GM19455 (cell line): ENCODE measurements at regions not wholly inside any gene's neighbourhood (a gene's known extent, or its start where the extent isn't known, plus 50 kb on each side); places are given as distances from the start of the nearest gene placed in this dataset.

Experiments
- ATAC-seq: cut with Tn5 transposase; IDR thresholded peaks from one replicate; pipeline ENCODE4 v1.9.1; 2021; ENCODE audit not compliant: unreplicated experiment

DNA sequence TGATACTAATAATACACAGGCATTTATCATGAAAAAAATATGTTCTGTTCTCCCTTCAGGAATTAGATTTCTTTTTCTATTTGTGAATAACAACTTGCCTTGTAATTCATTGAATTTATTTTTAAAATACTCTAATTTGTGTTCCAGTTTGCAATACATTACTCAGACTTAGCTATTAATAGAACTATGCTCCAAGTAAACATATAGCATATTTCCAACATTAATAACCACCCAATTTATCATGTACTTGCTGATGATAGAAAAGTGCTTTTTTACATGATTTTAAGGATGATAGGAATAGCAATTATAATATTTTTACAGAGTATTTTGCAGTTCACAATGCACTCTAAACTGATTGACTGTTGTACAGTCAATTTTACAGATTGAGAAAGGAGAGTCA is 338.8 kb upstream of the SEMA3D start:
- ATAC-seq = no peak

- ATAC-seq = no peak
Measured at GRCh38 chr7:85522070-85522469, 335.2 kb upstream of the SEMA3D start.

DNA sequence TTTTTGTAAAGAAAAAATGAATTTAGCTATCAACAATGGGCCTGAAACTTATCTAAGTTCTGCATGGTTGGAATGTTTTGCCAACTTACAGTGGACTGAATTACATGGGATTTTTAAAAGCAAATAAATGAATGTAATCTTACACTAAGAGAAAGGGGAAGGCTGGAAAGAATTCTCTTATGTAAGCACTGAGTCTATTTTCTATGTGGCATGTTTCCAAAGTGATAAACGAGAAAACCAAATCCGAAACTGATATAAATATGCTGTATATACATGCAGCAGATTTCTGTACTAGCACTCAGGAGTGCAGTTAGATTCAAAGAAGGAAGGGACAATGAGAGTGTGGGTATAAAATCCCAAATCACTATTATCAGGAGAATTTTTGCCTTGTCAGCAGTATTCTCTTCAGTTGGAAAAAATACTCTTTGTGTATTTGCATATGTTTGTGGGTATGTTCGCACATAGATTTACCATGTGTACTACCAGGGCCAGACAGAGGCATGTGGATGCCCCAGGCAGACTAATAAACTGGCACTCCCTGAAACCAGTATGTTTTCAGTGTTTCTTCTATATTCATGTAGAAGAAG is 334.3 kb upstream of the SEMA3D start:
- no peak for ATAC-seq

- ATAC-seq = no peak
Measured at GRCh38 chr7:85520175-85520574, 333.3 kb upstream of the SEMA3D start.

DNA sequence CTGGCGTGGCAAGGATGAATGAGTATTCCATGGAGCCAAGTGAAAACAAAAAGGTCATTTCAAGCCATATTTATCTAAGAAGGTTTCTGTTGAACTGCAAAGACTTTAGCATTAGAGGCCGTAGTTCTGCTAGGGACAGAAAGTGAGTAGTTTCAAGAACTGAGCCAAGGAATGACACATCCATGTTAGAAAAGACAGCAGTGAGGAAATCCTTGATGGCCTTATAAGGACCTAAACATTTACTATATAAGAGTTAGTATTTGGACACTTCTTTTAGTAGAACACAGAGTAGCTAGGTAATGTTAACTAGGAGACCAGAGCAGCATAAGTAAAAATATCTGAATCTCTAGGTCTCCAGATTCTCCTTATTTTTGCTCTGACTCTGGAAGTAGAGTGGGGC is 329.8 kb upstream of the SEMA3D start:
- no peak for ATAC-seq

- ATAC-seq = no peak
Measured at GRCh38 chr7:85512790-85513189, 325.9 kb upstream of the SEMA3D start.

DNA sequence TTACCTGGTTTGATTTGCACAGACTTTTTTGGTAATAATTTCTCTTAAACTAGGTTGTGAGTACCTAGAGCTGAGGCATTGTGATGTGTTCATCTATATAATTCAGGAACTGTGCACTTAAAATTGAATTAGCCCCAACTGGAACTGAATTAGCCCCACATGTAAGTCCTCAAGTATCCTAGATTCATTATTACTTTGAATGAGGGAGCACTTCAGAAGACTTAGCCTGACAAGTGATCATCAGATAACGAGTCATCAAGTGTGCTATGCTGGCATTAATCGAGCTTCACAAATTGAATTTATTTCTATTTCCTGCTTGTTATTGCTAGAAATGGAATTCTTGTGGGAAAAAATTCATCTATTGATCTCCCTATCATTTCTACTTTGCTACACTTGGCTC is 323.4 kb upstream of the SEMA3D start:
- no peak for ATAC-seq

- ATAC-seq = no peak
Measured at GRCh38 chr7:85509476-85509875, 322.6 kb upstream of the SEMA3D start.

DNA sequence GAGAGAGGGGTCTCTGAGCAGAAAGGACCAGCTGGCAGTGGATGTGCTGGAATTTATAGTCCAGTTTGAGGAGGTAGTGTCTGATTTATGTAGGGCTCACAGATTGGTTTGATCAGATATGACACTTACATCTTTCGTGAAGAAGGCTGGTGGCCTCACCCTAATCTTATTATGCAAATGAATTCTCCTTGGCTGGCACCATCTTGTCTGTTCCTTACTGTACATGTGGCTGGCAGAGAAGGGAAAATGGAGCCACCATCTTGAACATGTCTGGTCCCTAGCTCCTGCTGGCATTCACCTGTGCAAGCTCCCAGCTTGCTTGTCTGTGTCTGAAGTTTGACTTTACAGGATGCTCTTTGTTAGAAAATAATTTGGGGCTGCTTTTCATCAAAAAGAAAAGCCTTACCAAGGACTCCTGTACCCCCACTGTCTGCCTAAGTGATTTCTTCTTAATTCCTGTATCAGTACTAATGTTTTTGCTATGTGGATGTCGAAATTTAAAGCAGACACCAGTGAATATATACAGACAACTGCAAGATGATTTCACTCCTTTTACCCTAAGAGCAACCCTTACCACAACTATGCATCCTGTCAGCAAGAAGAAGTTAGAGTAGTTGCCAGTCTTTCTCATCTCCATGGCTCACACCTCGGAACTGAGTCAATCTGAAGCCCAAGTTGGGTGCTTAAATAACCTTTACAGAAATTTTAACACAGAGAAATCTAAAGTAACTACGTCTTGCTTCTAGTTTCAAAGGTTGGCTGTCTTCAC is 322.0 kb upstream of the SEMA3D start:
- no peak for ATAC-seq

DNA sequence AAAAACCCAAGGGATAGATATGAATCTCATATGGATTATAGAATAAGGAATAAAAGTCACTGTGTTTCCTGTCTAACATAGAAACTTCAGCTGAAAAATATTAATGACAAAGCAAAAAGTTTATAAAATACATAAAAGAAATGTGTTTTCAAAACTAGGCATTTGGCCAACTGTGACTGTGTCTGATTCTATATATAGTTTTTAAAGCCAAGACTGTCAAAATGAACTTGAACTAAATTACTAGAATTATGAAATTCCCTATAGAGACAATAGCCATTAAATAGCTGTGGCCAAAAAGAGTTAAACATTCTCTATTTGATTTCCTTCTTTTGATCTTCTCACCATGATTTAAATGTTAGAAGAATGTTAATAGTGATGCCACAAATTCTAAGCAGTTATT is 311.2 kb upstream of the SEMA3D start:
- ATAC-seq = no peak

- ATAC-seq = no peak
Measured at GRCh38 chr7:85489498-85489897, 302.6 kb upstream of the SEMA3D start.

GRCh38 chr7:85488406-85488805 is 301.6 kb upstream of the SEMA3D start:
- no peak for ATAC-seq

DNA sequence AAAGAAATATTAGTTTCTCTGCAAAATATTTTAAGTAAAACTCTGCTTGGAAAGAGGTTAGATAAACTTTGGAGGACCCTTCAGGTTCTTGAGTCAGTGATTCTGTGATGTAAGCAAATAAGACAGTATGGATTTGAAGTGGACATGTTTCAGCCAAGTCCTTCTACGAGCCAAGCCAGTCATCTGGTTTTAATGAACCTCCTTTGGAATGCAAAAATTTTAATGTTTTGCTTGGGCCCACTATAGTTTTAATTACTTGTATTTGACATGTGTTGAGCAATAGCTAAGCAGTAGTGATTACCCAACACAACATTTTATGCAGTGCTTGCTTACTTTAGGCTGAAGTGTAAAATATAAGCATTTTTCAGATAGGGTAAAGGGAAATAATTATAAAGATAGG is 296.3 kb upstream of the SEMA3D start:
- no peak for ATAC-seq

DNA sequence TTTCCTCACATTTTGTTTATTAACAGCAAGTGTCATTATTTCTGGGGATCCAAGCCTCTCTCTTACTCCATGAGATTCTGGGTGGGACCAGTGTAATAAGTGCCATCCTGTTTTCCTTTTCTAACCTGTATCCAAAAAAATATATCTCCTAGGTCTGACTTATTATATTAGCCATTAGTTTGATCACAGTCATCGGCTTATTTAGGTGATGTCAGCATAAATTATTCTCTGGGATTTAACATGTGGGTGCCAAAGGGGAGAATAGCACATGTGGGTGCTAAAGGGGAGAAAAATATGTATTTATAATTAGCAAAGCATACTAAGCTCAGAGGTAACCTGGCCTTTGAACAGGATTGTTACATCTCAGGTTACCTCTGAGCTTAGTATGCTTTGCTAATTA is 293.8 kb upstream of the SEMA3D start:
- ATAC-seq = no peak

DNA sequence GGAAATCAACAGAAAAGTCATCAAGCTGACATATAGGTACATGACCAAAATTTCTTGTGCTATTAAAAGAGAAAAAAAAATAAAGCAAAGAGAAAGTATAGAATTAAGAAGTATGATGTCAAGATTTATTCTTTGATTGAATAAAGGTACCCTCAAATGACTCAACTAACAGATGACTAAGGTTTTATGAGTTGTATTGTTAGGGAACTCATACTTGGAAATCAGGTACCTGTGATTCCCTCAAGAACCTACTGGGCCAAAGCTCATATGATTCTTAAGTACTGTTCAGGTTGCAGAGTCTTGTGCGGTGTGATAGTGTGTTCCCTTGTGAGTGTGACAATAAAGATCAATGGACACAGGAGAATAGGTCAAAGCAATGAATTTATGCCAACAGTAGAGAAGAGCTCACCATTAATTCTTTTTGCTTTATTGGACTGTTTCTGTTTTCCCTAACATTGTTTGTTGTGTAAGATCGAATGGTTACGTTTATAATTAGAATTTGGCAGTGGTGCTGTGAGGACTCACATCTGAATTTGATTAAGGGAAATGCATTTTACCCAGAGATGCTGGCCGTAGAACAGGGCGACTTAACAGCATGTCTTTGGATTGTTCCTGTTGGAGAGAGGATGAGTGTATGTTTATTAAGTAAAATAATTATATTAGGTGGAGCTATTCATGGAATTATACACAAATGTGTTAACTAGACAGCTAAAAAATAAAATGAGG is 293.2 kb upstream of the SEMA3D start:
- no peak for ATAC-seq

DNA sequence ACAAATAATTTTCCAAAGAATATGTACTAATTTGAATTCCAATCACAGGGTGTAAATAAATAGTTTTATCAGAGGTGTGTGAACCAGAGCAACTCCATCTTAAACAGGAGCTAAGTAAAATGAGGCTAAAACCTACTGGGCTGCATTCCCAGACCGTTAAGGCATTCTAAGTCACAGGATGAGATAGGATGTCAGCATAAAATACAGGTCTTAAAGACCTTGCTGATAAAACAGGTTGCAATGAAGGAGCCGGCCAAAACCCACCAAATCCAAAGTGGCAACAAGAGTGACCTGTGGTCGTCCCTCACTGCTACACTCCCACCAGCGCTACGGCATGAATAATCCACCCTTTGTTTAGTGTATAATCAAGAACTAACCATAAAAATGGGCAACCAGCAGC is 291.7 kb upstream of the SEMA3D start:
- ATAC-seq = no peak

DNA sequence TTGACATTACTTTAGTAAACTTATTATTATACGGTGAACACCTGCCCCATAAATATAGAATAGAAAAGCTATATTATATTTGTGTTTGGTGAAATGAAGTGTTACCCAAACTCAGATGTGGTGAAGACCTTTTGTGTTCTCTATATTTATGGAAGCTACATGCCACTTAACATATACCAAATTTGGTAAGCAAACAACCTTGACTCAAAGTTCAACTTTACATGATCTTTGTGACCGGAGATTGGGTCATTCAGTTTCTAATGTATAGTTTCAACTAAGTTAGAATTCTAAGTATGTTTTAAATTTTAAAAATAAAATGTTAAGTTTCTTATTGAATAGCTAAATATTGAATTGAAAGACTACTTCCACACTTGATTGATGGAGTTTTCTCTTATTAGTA is 288.6 kb upstream of the SEMA3D start:
- no peak for ATAC-seq

DNA sequence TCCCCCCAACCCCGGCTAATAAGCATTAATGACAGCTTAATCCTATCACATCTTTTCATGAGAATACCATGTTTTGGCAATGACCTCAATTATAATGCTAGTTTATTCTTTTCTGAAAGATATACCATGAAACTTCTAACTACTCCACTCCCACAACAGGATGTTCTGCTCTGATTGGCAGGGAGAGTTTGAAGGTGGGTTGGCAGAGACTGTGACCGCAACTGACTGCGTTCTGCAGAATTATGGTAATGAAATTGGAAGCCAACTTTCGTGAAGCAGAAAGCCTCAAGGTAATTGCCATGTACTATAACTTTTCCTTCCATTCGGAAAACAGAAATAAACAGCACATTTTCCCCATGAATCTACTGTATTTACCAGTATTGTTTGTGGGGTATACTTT is 288.2 kb upstream of the SEMA3D start:
- no peak for ATAC-seq

- ATAC-seq = peak; percentile 66
Measured at GRCh38 chr7:85474234-85474633, 287.4 kb upstream of the SEMA3D start.

DNA sequence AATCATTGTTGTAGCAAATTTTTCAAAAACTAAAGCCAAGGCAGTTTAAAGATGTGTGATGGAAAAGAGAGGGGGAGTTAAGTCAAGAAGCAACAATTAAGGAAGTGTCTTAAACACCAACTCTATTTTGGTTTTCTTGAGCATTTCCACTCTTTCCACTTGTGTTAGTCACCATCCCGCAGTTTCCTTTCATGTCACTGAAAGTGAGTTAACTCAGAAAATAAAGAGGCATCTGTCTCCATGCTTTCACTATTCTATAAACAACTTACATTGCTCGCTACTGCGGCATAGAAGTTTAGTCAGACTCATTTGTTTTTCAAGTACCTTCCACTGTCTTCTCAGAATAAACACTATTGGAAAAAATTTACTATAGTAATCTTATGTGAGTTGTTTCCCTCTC is 284.9 kb upstream of the SEMA3D start:
- no peak for ATAC-seq

GRCh38 chr7:85471307-85471706 is 284.5 kb upstream of the SEMA3D start:
- no peak for ATAC-seq

GRCh38 chr7:85469446-85470010 is 282.7 kb upstream of the SEMA3D start:
- ATAC-seq = no peak
